IMR-90 (cell line): ENCODE measurements at regions not wholly inside any gene's neighbourhood (a gene's known extent, or its start where the extent isn't known, plus 50 kb on each side); places are given as distances from the start of the nearest gene placed in this dataset.

ENCODE experiments used
- ATAC-seq: fragments of 200-7000 bp; cut with Tn5 transposase; 2 replicates; pipeline ENCODE4 v1.9.1; 2020; ENCODE audit warnings: low read depth, mild to moderate bottlenecking, moderate library complexity
- BruUV-seq: library from RNA; stranded (reverse); fragments of 400-500 nt; replicated peaks from 2 replicates; lab custom pipeline; 2021; lab: Mats Ljungman, UMichigan
- CTCF ChIA-PET: fragments of 300-600 bp; formaldehyde crosslinking; extraction: SDS; loops from one replicate; lab custom pipeline; 2021; ENCODE audit warnings: antibody characterized with exemption; lab: Yijun Ruan, JAX
- POLR2A ChIA-PET: fragments of 300-600 bp; sonication (Branson Sonifier 250); formaldehyde crosslinking; loops from one replicate; lab custom pipeline; 2022; ENCODE audit warnings: antibody characterized with exemption; ENCODE audit not compliant: unreplicated experiment; lab: Charles Lee
- DNase-seq: peaks from one replicate; pipeline ENCODE4 v3.0.0; 2013
- H2AFZ ChIP-seq: replicated peaks from 2 replicates; pipeline ENCODE3; 2013; ENCODE audit warnings: low read length, mild to moderate bottlenecking; ENCODE audit not compliant: poor library complexity
- H2AK5ac ChIP-seq: 2 replicates; pipeline ENCODE4 v1.6.1; 2013; ENCODE audit warnings: low read depth, low read length, inconsistent platforms
- H2AK9ac ChIP-seq: replicated peaks from 2 replicates; pipeline ENCODE3; 2013; ENCODE audit warnings: mild to moderate bottlenecking, low read depth, low read length, moderate library complexity; ENCODE audit not compliant: poor library complexity
- H2BK120ac ChIP-seq: 2 replicates; pipeline ENCODE4 v1.6.1; 2013; ENCODE audit warnings: low read depth, low read length, inconsistent platforms
- H2BK15ac ChIP-seq: 3 replicates; pipeline ENCODE4 v1.6.1; 2013; ENCODE audit warnings: low read depth, low read length, inconsistent platforms
- H2BK20ac ChIP-seq: 2 replicates; pipeline ENCODE4 v1.6.1; 2013; ENCODE audit warnings: low read depth, mild to moderate bottlenecking, inconsistent platforms, low read length, moderate library complexity
- H2BK5ac ChIP-seq: 2 replicates; pipeline ENCODE4 v1.6.1; 2013; ENCODE audit warnings: mild to moderate bottlenecking, low read depth, low read length, inconsistent platforms; ENCODE audit not compliant: poor library complexity, severe bottlenecking
- H3K14ac ChIP-seq: replicated peaks from 2 replicates; pipeline ENCODE4 v1.6.1; 2013; ENCODE audit warnings: low read depth, low read length, inconsistent platforms
- H3K18ac ChIP-seq: 2 replicates; pipeline ENCODE4 v1.6.1; 2013; ENCODE audit warnings: low read depth, low read length, control low read depth
- H3K23ac ChIP-seq: 2 replicates; pipeline ENCODE4 v1.6.1; 2013; ENCODE audit warnings: low read depth, low read length, inconsistent platforms
- H3K27ac ChIP-seq: 2 replicates; pipeline ENCODE4 v1.5.1; 2013; ENCODE audit warnings: mild to moderate bottlenecking, control low read depth, low read length; ENCODE audit not compliant: insufficient read depth
- H3K27me3 ChIP-seq: 2 replicates; pipeline ENCODE4 v1.6.1; 2013; ENCODE audit warnings: low read length; ENCODE audit not compliant: control insufficient read depth, insufficient read depth
- H3K36me3 ChIP-seq: 2 replicates; pipeline ENCODE4 v1.6.1; 2013; ENCODE audit warnings: low read length, mixed read lengths; ENCODE audit not compliant: control insufficient read depth, insufficient read depth
- H3K4ac ChIP-seq: 2 replicates; pipeline ENCODE4 v1.6.1; 2013; ENCODE audit warnings: low read depth, low read length, inconsistent platforms
- H3K4me1 ChIP-seq: 2 replicates; pipeline ENCODE4 v1.6.1; 2013; ENCODE audit warnings: low read length, mixed read lengths; ENCODE audit not compliant: control insufficient read depth, insufficient read depth
- H3K4me2 ChIP-seq: 2 replicates; pipeline ENCODE4 v1.6.1; 2013; ENCODE audit warnings: low read depth, mild to moderate bottlenecking, control low read depth, low read length, moderate library complexity
- H3K4me3 ChIP-seq: 2 replicates; pipeline ENCODE4 v1.5.1; 2013; ENCODE audit warnings: low read depth, mild to moderate bottlenecking, control low read depth, low read length, moderate library complexity; ENCODE audit not compliant: insufficient read depth
- H3K56ac ChIP-seq: 2 replicates; pipeline ENCODE4 v1.6.1; 2013; ENCODE audit warnings: low read length, inconsistent platforms; ENCODE audit not compliant: insufficient read depth; ENCODE audit errors: extremely low read depth
- H3K79me1 ChIP-seq, 2 experiments: 2 replicates each; pipeline ENCODE4 v1.6.1; 2013; ENCODE audit warnings: low read length in 2 of 2, inconsistent platforms in 1 of 2, low read depth in 1 of 2
- H3K9ac ChIP-seq: 2 replicates; pipeline ENCODE4 v1.6.1; 2013; ENCODE audit warnings: low read depth, low read length, control low read depth
- H3K9me1 ChIP-seq: 2 replicates; pipeline ENCODE4 v1.6.1; 2013; ENCODE audit warnings: low read length, inconsistent platforms; ENCODE audit not compliant: insufficient read depth
- H3K9me3 ChIP-seq: 2 replicates; pipeline ENCODE4 v1.6.1; 2013; ENCODE audit warnings: low read length; ENCODE audit not compliant: control insufficient read depth, insufficient read depth
- H4K20me1 ChIP-seq: 2 replicates; pipeline ENCODE4 v1.6.1; 2013; ENCODE audit warnings: low read length, inconsistent platforms; ENCODE audit not compliant: insufficient read depth
- H4K5ac ChIP-seq: 2 replicates; pipeline ENCODE4 v1.6.1; 2013; ENCODE audit warnings: mild to moderate bottlenecking, low read depth, low read length, control low read depth
- H4K8ac ChIP-seq, 2 experiments: 2 replicates each; pipeline ENCODE4 v1.6.1; 2013; ENCODE audit warnings: low read depth in 2 of 2, low read length in 2 of 2, control low read depth in 1 of 2, inconsistent platforms in 1 of 2
- H4K91ac ChIP-seq: 2 replicates; pipeline ENCODE4 v1.6.1; 2013; ENCODE audit warnings: low read depth, low read length, inconsistent platforms; ENCODE audit not compliant: insufficient read depth
- BHLHE40 ChIP-seq: fragments of 150-350 bp; IDR thresholded peaks from 2 replicates; pipeline ENCODE4 v1.6.1; 2016; ENCODE audit warnings: mild to moderate bottlenecking, low read depth, low read length
- CEBPB ChIP-seq: IDR thresholded peaks from 2 replicates; pipeline ENCODE4 v1.6.1; 2012; ENCODE audit warnings: low read depth, low read length, improper control_type of control experiment
- CHD1 ChIP-seq: IDR thresholded peaks from 2 replicates; pipeline ENCODE4 v1.6.1; 2012; ENCODE audit warnings: low read depth, low read length, improper control_type of control experiment
- FOS ChIP-seq: fragments of 150-350 bp; IDR thresholded peaks from 2 replicates; pipeline ENCODE4 v1.6.1; 2016; ENCODE audit warnings: low read depth, low read length
- MAZ ChIP-seq: IDR thresholded peaks from 2 replicates; pipeline ENCODE4 v1.6.1; 2012; ENCODE audit warnings: low read depth, mild to moderate bottlenecking, low read length, improper control_type of control experiment, moderate library complexity, borderline replicate concordance
- MXI1 ChIP-seq: IDR thresholded peaks from 2 replicates; pipeline ENCODE4 v1.6.1; 2012; ENCODE audit warnings: low read depth, mild to moderate bottlenecking, low read length, moderate library complexity, borderline replicate concordance
- POLR2A ChIP-seq: IDR thresholded peaks from 2 replicates; pipeline ENCODE4 v1.6.1; 2012; ENCODE audit warnings: mild to moderate bottlenecking, low read depth, low read length
- RAD21 ChIP-seq: IDR thresholded peaks from 2 replicates; pipeline ENCODE4 v1.6.1; 2012; ENCODE audit warnings: low read length, improper control_type of control experiment
- RCOR1 ChIP-seq: IDR thresholded peaks from 2 replicates; pipeline ENCODE4 v1.6.1; 2012; ENCODE audit warnings: mild to moderate bottlenecking, low read length, improper control_type of control experiment; ENCODE audit not compliant: insufficient replicate concordance
- RFX5 ChIP-seq: IDR thresholded peaks from 2 replicates; pipeline ENCODE4 v1.8.0; 2012; ENCODE audit warnings: low read depth, mild to moderate bottlenecking, low read length, moderate library complexity
- WGBS, 2 experiments: methylation state at CpG; one replicate each; pipeline versions ENCODE4 v1.1.5 to v1.1.7; 2013; ENCODE audit warnings: missing lambda C conversion rate in 2 of 2; ENCODE audit not compliant: insufficient read length in 1 of 2; ENCODE audit errors: extremely low coverage in 2 of 2; 5-methylcytosine and 5-hydroxymethylcytosine counted together
- dilution Hi-C: fragments of 300-500 bp; cut with HindIII; formaldehyde crosslinking; loops from one replicate; pipeline ENCODE4 v1.14.3; 2018; ENCODE audit warnings: low sequenced_read_pairs; ENCODE audit not compliant: unreplicated experiment
- in situ Hi-C: fragments of 300-500 bp; cut with MboI; formaldehyde crosslinking; loops from 3 replicates; pipeline ENCODE4 v1.14.3; 2019; ENCODE audit warnings: low sequenced_read_pairs, inconsistent platforms, mixed read lengths
- intact Hi-C: fragments of 100-400 bp; cut with micrococcal nuclease; formaldehyde crosslinking; loops from 2 replicates; pipeline ENCODE4 v1.10.0; 2022
- TF ChIP-seq, protein P1 (sequence below): conservative IDR thresholded peaks from 2 replicates; pipeline ENCODE4 v1.5.1; 2012; ENCODE audit warnings: mild to moderate bottlenecking, low read depth, low read length, improper control_type of control experiment

DNA sequence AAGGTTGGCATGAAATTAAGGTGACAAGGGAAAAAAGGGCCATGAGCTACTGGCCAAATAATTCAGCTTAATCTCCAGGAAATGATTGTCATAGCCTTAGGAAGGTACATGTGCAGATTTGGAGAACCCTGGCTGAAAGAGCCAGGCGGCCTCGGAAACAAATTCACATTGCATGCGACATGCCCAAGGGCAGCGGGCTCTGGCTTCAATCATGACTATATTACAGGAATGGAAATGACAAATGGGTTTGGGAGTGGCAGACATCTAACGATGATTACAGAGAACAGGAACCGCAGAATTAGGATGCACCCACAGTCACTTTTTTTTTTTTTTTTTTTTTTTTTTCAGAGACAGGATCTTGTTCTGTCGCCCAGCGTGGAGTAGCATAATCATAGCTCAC is 112.4 kb upstream of the SALL4 start:
- no peak overlapping the region for H4K91ac ChIP-seq
- H3K27ac ChIP-seq, result no peak overlapping the region
- CTCF ChIA-PET, result no interaction called here
- H3K9ac ChIP-seq, result no peak overlapping the region
- no peak overlapping the region for H3K4me2 ChIP-seq
- BruUV-seq, result no TSS peak
- H2AK9ac ChIP-seq, result no peak overlapping the region
- no peak overlapping the region for H2BK120ac ChIP-seq
- H3K14ac ChIP-seq, result no peak overlapping the region
- DNase-seq, result no peak
- H4K8ac ChIP-seq, result no peak overlapping the region
- TF ChIP-seq CHD1 (no peak), RFX5 (no peak), BHLHE40 (no peak), FOS (no peak), RAD21 (no peak), CEBPB (no peak), POLR2A (no peak), MAZ (no peak), RCOR1 (no peak), MXI1 (no peak)
- TF ChIP-seq, protein P1, sequence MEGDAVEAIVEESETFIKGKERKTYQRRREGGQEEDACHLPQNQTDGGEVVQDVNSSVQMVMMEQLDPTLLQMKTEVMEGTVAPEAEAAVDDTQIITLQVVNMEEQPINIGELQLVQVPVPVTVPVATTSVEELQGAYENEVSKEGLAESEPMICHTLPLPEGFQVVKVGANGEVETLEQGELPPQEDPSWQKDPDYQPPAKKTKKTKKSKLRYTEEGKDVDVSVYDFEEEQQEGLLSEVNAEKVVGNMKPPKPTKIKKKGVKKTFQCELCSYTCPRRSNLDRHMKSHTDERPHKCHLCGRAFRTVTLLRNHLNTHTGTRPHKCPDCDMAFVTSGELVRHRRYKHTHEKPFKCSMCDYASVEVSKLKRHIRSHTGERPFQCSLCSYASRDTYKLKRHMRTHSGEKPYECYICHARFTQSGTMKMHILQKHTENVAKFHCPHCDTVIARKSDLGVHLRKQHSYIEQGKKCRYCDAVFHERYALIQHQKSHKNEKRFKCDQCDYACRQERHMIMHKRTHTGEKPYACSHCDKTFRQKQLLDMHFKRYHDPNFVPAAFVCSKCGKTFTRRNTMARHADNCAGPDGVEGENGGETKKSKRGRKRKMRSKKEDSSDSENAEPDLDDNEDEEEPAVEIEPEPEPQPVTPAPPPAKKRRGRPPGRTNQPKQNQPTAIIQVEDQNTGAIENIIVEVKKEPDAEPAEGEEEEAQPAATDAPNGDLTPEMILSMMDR, result no peak
- no peak for ATAC-seq
- no peak overlapping the region for H3K23ac ChIP-seq
- H3K27me3 ChIP-seq, result no peaks in the 10 kb centered on the region
- H3K9me3 ChIP-seq, result no peaks in the 10 kb centered on the region
- WGBS, 2 experiments, result no CpG with 5 or more reads among the region's 8 CpGs
- no peaks in the 10 kb centered on the region for H4K20me1 ChIP-seq
- H2BK15ac ChIP-seq, result no peak overlapping the region
- H2AK5ac ChIP-seq, result no peak overlapping the region
- H3K36me3 ChIP-seq, result no peaks in the 10 kb centered on the region
- POLR2A ChIA-PET, result no interaction called here
- H3K79me1 ChIP-seq, result no peaks in the 10 kb centered on the region
- no peak overlapping the region for H2BK20ac ChIP-seq
- no peaks in the 10 kb centered on the region for H3K9me1 ChIP-seq
- H2BK5ac ChIP-seq, result no peak overlapping the region
- peaks cover 4% of the 10 kb centered on the region for H3K4me1 ChIP-seq
- no peak overlapping the region for H3K56ac ChIP-seq
- dilution Hi-C loops (no loop called here), in situ Hi-C loops (no loop called here), intact Hi-C loops (no loop called here)
- H2AFZ ChIP-seq, result no peak overlapping the region
- no peak overlapping the region for H3K4ac ChIP-seq
- no peak overlapping the region for H4K5ac ChIP-seq
- no peak overlapping the region for H3K4me3 ChIP-seq
- H3K18ac ChIP-seq, result no peak overlapping the region
